Spleen (tissue), 7 donors: ENCODE measurements at regions not wholly inside any gene's neighbourhood (a gene's known extent, or its start where the extent isn't known, plus 50 kb on each side); places are given as distances from the start of the nearest gene placed in this dataset.

Experiments
- POLR2AphosphoS5 ChIP-seq, 3 donors: sonication (generic); formaldehyde crosslinking; IDR thresholded peaks; one replicate each; pipeline ENCODE4 v1.5.1; 2017; ENCODE audit warnings: antibody characterized with exemption in 3 of 3
- TF ChIP-seq, protein P1 (sequence below), 11 experiments: fragments of 200-600 bp in 7 of 11; fragments of 450-650 bp in 4 of 11; sonication (generic) in 4 of 11; IDR thresholded peaks in 8 of 11; conservative IDR thresholded peaks in 3 of 11; 1 replicate in 7 of 11; 2 replicates in 4 of 11; pipeline versions ENCODE4 v1.4.0 to v1.8.0; 2016 to 2021; ENCODE audit warnings: antibody characterized with exemption in 11 of 11, inconsistent platforms in 4 of 11, mild to moderate bottlenecking in 1 of 11
- donor health status: DM: no; HTN: no; CAD: no; lungs with moderate emphysema.
- donor health status: DM: no; HTN: no; CAD: no.
- donor health status: DM: no; HTN: no; CAD: no.

GRCh38 chr14:51321036-51321435 is 81.0 kb downstream of the TMX1 start:
- TF ChIP-seq, protein P1, sequence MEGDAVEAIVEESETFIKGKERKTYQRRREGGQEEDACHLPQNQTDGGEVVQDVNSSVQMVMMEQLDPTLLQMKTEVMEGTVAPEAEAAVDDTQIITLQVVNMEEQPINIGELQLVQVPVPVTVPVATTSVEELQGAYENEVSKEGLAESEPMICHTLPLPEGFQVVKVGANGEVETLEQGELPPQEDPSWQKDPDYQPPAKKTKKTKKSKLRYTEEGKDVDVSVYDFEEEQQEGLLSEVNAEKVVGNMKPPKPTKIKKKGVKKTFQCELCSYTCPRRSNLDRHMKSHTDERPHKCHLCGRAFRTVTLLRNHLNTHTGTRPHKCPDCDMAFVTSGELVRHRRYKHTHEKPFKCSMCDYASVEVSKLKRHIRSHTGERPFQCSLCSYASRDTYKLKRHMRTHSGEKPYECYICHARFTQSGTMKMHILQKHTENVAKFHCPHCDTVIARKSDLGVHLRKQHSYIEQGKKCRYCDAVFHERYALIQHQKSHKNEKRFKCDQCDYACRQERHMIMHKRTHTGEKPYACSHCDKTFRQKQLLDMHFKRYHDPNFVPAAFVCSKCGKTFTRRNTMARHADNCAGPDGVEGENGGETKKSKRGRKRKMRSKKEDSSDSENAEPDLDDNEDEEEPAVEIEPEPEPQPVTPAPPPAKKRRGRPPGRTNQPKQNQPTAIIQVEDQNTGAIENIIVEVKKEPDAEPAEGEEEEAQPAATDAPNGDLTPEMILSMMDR (IDR thresholded peaks at IDR 0.05 in 8 of 11, conservative IDR thresholded peaks at IDR 0.05 in 3 of 11): no peak
- TF ChIP-seq POLR2AphosphoS5 (IDR thresholded peaks at IDR 0.05): no peak
